Activated CD4-positive, CD25-positive, alpha-beta regulatory T cell treated with anti-CD3 and anti-CD28 coated beads, Interleukin-2, amount 50 U/mL, for 16 hours (primary cell): ENCODE measurements at regions not wholly inside any gene's neighbourhood (a gene's known extent, or its start where the extent isn't known, plus 50 kb on each side); places are given as distances from the start of the nearest gene placed in this dataset.

ENCODE experiments used
- DNase-seq: peaks from one replicate; pipeline ENCODE4 v3.0.0-alpha.2; 2020; ENCODE audit warnings: low read depth, low spot score

- DNase-seq, result no peak
Observed at GRCh38 chr6:163960128-163960527, 545.6 kb downstream of the QKI start.

DNA sequence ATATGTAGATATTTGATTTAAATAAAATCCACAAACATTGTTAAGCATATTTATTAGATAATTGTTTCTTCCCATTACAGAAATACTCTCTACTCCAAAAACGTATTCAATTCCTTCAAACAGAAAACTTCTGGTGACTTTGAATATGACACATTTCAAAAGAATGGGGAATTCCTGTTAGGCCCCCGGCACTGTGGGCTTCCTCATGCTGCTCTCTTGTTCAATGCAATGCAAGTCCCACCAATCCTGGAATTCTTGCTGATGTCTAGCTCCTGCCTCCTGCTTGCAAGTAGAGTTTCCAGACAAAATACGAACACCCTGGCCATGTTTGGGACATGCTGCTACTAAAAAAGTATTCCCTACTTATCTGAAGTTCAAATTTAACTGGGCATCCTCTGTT lies 544.1 kb downstream of the QKI start:
- DNase-seq, result no peak

GRCh38 chr6:163956571-163957407 lies 542.3 kb downstream of the QKI start:
- DNase-seq, result peak; percentile 30

DNA sequence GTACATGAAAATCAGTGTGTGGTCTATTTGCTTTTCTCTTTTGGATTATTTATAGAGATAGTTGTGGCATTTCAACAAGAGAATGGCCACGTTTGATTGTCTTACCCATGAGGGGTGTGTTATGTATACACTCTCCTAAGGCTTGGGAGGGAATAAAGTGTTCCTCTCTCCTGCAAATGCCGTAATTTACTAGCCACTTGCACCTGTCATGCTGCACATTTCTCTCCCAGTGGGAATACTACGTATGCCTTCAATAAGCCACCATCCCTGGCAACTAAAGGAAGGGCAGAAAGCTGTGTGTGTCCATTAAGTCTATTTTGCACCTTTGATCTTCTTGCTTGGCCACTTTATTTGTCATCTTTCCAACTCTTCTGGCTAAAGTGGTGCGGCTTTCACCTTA lies 541.2 kb downstream of the QKI start:
- DNase-seq, result no peak

DNA sequence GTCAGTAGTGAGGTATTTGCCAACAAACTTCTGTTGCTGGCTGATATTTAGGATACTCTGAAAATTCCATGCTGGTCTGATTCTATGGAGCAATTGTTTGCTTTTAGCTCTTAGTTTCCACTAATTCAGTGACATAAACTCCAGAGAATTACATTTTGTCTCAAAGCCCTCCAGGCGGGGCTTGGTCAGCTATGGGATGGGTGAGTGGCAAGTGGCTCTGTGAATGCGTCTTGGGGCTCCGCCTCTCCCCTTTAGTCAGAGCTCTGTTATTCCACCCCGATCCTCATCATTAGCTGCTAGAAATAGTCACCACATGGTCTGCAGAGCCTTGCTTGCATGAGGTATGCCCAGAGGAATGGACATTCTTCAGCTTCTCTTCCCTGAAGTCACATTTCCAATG lies 540.6 kb downstream of the QKI start:
- no peak for DNase-seq

DNA sequence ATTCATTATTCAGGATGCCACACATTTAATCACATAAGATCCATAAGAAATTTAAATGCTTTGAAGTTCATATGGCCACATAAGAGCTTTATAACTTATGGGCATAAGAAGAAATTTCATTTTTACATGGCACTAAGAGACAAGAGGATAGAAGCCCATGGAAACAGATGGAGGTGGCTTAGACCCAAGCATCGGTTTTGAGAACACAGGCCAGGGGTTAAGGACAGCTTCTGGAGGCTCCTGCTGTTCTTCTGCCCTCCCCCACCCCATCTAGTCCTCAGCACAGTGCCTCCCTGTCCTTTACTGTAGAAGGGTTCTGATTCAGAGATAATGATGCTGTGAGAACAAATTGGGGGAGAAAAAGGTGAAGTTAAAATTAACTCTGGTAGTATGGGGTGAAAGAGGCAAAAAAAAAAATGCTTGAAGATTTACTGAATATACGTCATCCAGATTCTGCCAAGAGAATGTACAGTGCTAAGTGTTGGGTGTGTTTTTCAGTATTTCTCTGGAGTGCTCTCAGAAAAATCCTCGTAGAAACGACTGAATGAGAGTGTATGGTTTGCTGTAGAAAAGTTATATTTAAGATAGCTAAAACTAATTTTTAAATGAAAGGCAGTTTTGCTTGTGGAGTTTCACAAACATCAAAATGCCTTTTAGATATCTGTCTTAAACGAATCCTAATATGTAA lies 539.7 kb downstream of the QKI start:
- DNase-seq, result no peak

DNA sequence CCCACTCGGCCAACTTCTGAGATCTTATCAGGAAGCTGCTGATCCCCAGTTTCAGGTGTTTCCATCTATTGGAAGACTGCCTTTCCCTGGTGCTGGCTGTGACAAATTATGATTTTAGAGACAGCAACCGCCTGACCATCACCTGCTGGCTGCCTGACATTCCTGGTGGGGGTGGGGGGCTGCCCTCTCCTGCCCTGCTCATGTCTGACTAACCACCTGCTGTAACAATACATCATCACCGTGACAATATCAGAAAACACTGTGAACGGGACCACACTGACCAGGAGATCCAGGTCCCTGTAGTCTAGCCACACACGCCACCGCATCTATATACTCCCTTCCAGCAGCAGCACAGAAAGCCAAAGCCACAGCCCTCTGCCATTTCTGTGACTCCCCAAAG lies 537.5 kb downstream of the QKI start:
- DNase-seq, result no peak

DNA sequence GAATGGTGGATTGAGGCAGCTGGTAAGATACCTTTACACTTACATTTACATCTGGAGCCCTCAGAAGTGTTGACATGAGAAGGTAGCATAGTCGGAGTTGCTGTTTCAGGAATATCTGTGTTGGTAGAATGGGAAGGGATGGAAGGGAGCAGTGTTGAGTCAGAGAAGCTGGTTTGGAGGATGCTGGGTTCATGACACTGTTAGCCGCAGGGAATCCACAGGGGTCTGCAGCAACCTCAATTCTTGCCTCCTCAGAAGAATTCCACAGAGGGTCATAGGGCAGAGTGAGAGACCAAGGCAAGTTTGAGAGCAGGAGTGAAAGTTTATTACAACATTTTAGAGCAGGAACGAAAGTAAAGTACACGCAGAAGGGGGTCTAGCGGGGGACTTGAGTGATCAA lies 536.8 kb downstream of the QKI start:
- DNase-seq, result no peak

- no peak for DNase-seq
Observed at GRCh38 chr6:163950159-163950558, 535.6 kb downstream of the QKI start.

DNA sequence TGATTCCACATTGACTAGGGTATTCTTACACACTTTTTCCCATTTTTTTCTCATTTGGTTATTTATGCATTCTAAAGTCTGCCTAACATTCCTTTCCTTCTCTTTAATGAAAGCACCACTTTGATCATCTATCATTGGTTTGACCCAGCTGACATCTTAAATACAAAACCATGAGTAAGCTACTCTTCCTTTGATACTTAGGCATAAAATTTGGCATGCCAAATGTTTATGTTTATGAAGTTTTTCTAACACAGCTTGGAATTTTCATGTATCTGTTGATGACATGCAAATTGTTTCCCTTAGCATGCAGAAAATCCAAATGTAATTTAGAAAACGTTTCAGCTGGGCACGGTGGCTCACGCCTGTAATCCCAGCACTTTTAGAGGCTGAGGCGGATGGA lies 534.9 kb downstream of the QKI start:
- no peak for DNase-seq

DNA sequence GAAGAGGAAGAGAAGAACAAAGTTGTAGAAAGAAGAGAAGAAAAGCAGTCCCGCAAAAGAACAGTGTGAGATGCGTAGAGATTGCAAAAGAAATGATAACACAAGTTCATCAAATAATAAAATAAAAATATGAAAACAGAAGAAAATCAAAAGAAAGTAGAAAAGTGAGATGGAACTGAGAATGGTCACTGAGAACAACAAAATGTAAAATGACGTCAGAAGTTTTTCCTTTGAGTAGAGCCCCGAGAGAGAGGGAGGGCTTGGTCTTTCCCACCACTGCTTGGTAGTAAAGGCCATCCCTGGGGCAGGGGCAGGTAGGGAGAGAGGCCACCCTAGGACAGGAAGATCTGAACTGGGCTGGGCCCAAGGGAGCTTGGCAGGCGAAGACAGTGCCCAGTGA lies 533.7 kb downstream of the QKI start:
- DNase-seq, result no peak

GRCh38 chr6:163947276-163947675 lies 532.8 kb downstream of the QKI start:
- DNase-seq, result no peak

GRCh38 chr6:163946437-163946836 lies 531.9 kb downstream of the QKI start:
- DNase-seq, result no peak

DNA sequence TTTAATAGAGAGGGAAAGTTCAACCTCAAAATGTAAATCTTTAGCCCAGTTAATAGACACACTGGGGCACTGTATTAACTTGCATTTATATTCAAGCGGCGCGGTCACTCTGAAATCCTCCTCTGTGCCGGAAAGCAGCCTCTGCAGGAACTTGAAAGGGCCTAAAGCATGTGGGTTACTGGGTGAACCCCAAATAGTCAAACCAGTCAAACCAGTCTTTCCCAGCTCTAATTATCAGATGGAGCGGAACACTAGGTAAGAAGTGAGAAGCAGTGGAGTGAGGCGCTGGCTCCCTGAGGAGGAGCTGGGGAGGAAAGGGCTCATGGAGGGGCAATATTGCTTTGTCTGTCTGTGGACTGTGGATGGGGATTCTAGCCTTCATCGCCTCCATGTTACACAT lies 531.3 kb downstream of the QKI start:
- no peak for DNase-seq

GRCh38 chr6:163944897-163945296 lies 530.4 kb downstream of the QKI start:
- no peak for DNase-seq

- DNase-seq, result no peak
Observed at GRCh38 chr6:163943607-163944385, 529.3 kb downstream of the QKI start.

DNA sequence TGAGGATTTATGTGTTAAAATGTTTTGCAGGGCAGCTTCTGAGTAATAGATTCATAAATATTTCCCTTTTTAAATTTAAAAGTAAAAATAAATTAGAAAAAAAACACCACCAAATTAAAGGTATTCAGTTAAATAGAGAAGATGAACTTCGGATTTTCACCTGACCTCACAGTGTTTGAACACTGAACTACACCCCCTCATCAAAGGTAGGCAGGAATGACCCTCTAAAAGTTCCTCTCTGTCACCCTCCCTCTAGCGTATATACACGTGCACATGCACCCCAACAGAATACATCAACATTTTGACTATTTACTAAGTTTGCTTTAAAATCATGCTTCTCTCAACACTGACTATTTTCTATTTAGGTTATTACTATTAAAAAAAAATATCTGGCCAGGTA lies 528.3 kb downstream of the QKI start:
- DNase-seq, result no peak

DNA sequence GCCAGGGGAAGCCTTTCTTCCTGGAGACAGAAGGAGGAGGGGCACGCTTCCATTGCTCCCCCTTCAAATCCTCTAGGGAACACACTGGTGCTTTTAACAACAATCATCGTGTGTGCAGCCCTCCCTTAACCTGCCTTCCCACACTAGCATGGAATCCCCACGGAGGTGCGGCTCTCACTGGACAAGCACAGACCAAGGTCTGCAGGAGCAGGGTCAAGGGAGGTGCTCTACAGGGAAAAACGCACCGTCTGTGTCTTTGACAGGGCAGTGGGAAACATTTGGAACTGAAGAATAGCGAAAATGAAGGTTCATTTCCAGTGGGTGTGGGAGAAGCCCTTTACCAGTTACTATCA lies 527.1 kb downstream of the QKI start:
- no peak for DNase-seq

DNA sequence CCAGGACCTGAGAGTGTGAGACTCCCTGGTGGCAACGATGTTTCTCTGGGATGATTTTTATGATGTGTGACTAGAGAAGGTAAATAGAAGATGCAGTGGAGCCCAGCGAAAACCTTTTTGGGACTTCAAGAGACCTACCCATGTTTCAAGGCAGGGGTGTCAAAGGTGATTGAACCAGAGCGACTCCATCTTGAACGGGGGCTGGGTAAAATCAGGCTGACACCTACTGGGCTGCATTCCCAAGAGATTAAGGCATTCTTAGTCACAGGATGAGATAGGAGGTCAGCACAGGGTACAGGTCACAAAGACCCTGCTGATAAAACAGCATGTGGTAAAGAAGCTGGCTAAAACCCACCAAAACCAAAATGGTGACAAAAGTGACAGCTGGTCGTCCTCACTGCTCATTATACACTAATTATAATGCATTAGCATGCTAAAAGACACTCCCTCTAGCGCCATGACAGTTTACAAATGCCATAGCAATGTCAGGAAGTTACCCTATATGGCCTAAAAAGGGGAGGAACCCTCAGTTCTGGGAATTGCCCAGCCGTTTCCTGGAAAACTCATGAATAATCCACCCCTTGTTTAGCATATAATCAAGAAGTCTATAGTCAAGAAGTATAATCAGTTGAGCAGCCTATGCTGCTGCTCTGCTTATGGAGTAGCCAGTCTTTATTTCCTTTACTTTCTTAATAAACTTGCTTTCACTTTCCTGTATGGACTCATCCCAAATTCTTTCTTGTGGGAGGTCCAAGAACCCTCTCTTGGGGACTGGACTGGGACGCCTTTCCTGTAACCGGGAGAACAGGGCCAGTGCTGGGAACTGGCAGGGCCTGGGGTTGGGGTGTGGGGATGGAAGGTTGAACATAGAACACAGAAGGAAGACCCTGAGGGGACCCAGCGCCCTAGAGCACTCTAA lies 526.4 kb downstream of the QKI start:
- DNase-seq, result no peak

GRCh38 chr6:163937071-163937470 lies 522.6 kb downstream of the QKI start:
- no peak for DNase-seq

- no peak for DNase-seq
Observed at GRCh38 chr6:163935158-163935762, 520.7 kb downstream of the QKI start.
